WTC11 (cell line): ENCODE measurements at regions not wholly inside any gene's neighbourhood (a gene's known extent, or its start where the extent isn't known, plus 50 kb on each side); places are given as distances from the start of the nearest gene placed in this dataset.

Experiments used
- ATAC-seq: fragments of 200-7000 bp; cut with Tn5 transposase; 2 replicates; pipeline ENCODE4 v1.10.0; 2021; ENCODE audit warnings: mild to moderate bottlenecking, moderate library complexity
- CTCF ChIA-PET: fragments of 300-600 bp; sonication (Branson Sonifier 250); formaldehyde crosslinking; loops from one replicate; lab custom pipeline; 2021; ENCODE audit warnings: antibody characterized with exemption; lab: Charles Lee
- POLR2A ChIA-PET: fragments of 350-600 bp; sonication (Branson Sonifier 250); formaldehyde crosslinking; loops from one replicate; lab custom pipeline; 2021; ENCODE audit warnings: antibody characterized with exemption; lab: Charles Lee
- DNase-seq: peaks from one replicate; pipeline ENCODE4 v3.0.0; 2021; ENCODE audit warnings: low spot score
- H3K27ac Mint-ChIP-seq: 2 replicates; pipeline ENCODE4 v1.8.0; 2021; ENCODE audit warnings: mixed read lengths
- H3K27me3 Mint-ChIP-seq: 2 replicates; pipeline ENCODE4 v1.8.0; 2021; ENCODE audit warnings: low read depth, mild to moderate bottlenecking, moderate library complexity, mixed read lengths
- H3K36me3 Mint-ChIP-seq: 2 replicates; pipeline ENCODE4 v1.8.0; 2021; ENCODE audit warnings: mixed read lengths
- H3K4me1 Mint-ChIP-seq: 2 replicates; pipeline ENCODE4 v1.8.0; 2022; ENCODE audit warnings: mixed read lengths
- H3K4me3 Mint-ChIP-seq: 2 replicates; pipeline ENCODE4 v1.8.0; 2021; ENCODE audit warnings: mild to moderate bottlenecking, moderate library complexity, mixed read lengths
- H3K9me3 Mint-ChIP-seq: 2 replicates; pipeline ENCODE4 v1.8.0; 2021; ENCODE audit warnings: mixed read lengths
- E2F5 ChIP-seq: sonication (generic); formaldehyde crosslinking; IDR thresholded peaks from 2 replicates; pipeline ENCODE4 v1.8.1; 2022; ENCODE audit warnings: mild to moderate bottlenecking, moderate library complexity, missing genetic modification reagents
- ELF4 ChIP-seq: sonication (generic); formaldehyde crosslinking; IDR thresholded peaks from 2 replicates; pipeline ENCODE4 v1.8.1; 2022; ENCODE audit warnings: low read depth, mild to moderate bottlenecking, moderate library complexity, missing genetic modification reagents
- FOXK1 ChIP-seq: sonication (generic); formaldehyde crosslinking; IDR thresholded peaks from 2 replicates; pipeline ENCODE4 v1.8.0; 2022; ENCODE audit warnings: mild to moderate bottlenecking, moderate library complexity, missing genetic modification reagents
- GABPB1 ChIP-seq: sonication (generic); formaldehyde crosslinking; IDR thresholded peaks from 2 replicates; pipeline ENCODE4 v1.8.1; 2023; ENCODE audit warnings: mild to moderate bottlenecking, missing genetic modification reagents
- HMGA2 ChIP-seq: fragments of 250-450 bp; sonication (Bioruptor Pico); IDR thresholded peaks from 2 replicates; pipeline ENCODE4 v1.4.0; 2021; ENCODE audit warnings: mild to moderate bottlenecking, moderate library complexity
- JUN ChIP-seq: sonication (generic); formaldehyde crosslinking; IDR thresholded peaks from 2 replicates; pipeline ENCODE4 v1.8.0; 2023; ENCODE audit warnings: mild to moderate bottlenecking, missing genetic modification reagents
- MAX ChIP-seq: sonication (generic); formaldehyde crosslinking; IDR thresholded peaks from 2 replicates; pipeline ENCODE4 v1.8.0; 2022; ENCODE audit warnings: mild to moderate bottlenecking, missing genetic modification reagents
- NR3C1 ChIP-seq: sonication (generic); formaldehyde crosslinking; conservative IDR thresholded peaks from 2 replicates; pipeline ENCODE4 v1.8.1; 2023; ENCODE audit warnings: low read depth, mild to moderate bottlenecking, missing genetic modification reagents
- PRDM15 ChIP-seq: sonication (generic); formaldehyde crosslinking; IDR thresholded peaks from 2 replicates; pipeline ENCODE4 v1.8.0; 2022; ENCODE audit warnings: missing genetic modification reagents
- RORB ChIP-seq: fragments of 250-450 bp; sonication (Bioruptor Pico); IDR thresholded peaks from 2 replicates; pipeline ENCODE4 v1.9.0; 2021; ENCODE audit warnings: mild to moderate bottlenecking
- STAT6 ChIP-seq: sonication (generic); formaldehyde crosslinking; conservative IDR thresholded peaks from 2 replicates; pipeline ENCODE4 v1.8.1; 2023; ENCODE audit warnings: mild to moderate bottlenecking, low read depth, missing genetic modification reagents, moderate library complexity
- TEAD1 ChIP-seq: sonication (generic); formaldehyde crosslinking; IDR thresholded peaks from 2 replicates; pipeline ENCODE4 v1.8.0; 2022; ENCODE audit warnings: mild to moderate bottlenecking, missing genetic modification reagents
- TEAD4 ChIP-seq: sonication (generic); formaldehyde crosslinking; IDR thresholded peaks from 2 replicates; pipeline ENCODE4 v1.8.0; 2022; ENCODE audit warnings: mild to moderate bottlenecking, missing genetic modification reagents
- ZBTB43 ChIP-seq: sonication (generic); formaldehyde crosslinking; IDR thresholded peaks from 2 replicates; pipeline ENCODE4 v1.8.1; 2023; ENCODE audit warnings: mild to moderate bottlenecking, missing genetic modification reagents
- ZNF138 ChIP-seq: sonication (generic); formaldehyde crosslinking; conservative IDR thresholded peaks from 2 replicates; pipeline ENCODE4 v1.8.1; 2022; ENCODE audit warnings: mild to moderate bottlenecking, moderate library complexity, missing genetic modification reagents
- ZNF232 ChIP-seq: sonication (generic); formaldehyde crosslinking; IDR thresholded peaks from 2 replicates; pipeline ENCODE4 v1.8.0; 2022; ENCODE audit warnings: mild to moderate bottlenecking, missing genetic modification reagents
- ZNF263 ChIP-seq: sonication (generic); formaldehyde crosslinking; IDR thresholded peaks from 2 replicates; pipeline ENCODE4 v1.8.1; 2022; ENCODE audit warnings: low read depth, mild to moderate bottlenecking, moderate library complexity, missing genetic modification reagents
- ZNF281 ChIP-seq: sonication (generic); formaldehyde crosslinking; IDR thresholded peaks from 2 replicates; pipeline ENCODE4 v1.8.0; 2023; ENCODE audit warnings: mild to moderate bottlenecking, missing genetic modification reagents
- TF ChIP-seq, protein P1 (sequence below): sonication (generic); formaldehyde crosslinking; IDR thresholded peaks from 2 replicates; pipeline ENCODE4 v1.8.1; 2023; ENCODE audit warnings: mild to moderate bottlenecking, missing genetic modification reagents
- TF ChIP-seq, protein P2 (sequence below): sonication (generic); formaldehyde crosslinking; IDR thresholded peaks from 2 replicates; pipeline ENCODE4 v1.8.1; 2023; ENCODE audit warnings: mild to moderate bottlenecking, missing genetic modification reagents, moderate library complexity

GRCh38 chr10:33783557-33783956 lies 449.1 kb upstream of the NRP1 start (continued):
- TF ChIP-seq ZBTB43 (CRISPR knock-in tag) (no peak), ELF4 (CRISPR knock-in tag) (no peak), STAT6 (no peak), JUN (no peak), RORB (CRISPR knock-in tag) (no peak), FOXK1 (CRISPR knock-in tag) (no peak), ZNF232 (no peak), HMGA2 (CRISPR knock-in tag) (no peak), ZNF138 (CRISPR knock-in tag) (no peak), TEAD1 (CRISPR knock-in tag) (no peak), MAX (no peak), ZNF263 (no peak), E2F5 (CRISPR knock-in tag) (no peak)
- TF ChIP-seq, protein P1, sequence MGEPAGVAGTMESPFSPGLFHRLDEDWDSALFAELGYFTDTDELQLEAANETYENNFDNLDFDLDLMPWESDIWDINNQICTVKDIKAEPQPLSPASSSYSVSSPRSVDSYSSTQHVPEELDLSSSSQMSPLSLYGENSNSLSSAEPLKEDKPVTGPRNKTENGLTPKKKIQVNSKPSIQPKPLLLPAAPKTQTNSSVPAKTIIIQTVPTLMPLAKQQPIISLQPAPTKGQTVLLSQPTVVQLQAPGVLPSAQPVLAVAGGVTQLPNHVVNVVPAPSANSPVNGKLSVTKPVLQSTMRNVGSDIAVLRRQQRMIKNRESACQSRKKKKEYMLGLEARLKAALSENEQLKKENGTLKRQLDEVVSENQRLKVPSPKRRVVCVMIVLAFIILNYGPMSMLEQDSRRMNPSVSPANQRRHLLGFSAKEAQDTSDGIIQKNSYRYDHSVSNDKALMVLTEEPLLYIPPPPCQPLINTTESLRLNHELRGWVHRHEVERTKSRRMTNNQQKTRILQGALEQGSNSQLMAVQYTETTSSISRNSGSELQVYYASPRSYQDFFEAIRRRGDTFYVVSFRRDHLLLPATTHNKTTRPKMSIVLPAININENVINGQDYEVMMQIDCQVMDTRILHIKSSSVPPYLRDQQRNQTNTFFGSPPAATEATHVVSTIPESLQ (CRISPR knock-in tag): no peak

DNA sequence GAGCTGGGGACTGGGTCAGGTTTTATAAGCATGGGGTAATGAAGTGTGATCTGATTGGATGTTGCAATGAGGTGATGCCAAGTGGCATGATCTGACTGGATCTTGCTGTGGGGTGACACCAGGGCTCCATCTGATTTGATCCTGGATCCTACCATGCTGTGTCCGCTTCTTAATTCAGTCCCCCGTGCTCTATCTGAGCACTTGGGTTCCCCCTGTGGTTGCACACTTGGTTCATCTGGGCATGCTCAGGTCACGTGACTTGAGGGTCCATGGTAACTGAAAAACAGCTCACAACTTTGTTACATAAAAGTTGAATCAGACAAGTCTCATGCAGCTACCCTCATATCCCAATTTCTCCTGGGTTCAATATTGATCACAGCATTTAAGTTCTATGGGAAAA lies 448.6 kb upstream of the NRP1 start:
- Mint-ChIP-seq H3K9me3 (peaks cover 20% of the 10 kb centered on the region), H3K36me3 (no peaks in the 10 kb centered on the region), H3K27me3 (peaks cover 2% of the 10 kb centered on the region; the same call in 1 of the 2 replicates), H3K27ac (no peak overlapping the region), H3K4me1 (no peaks in the 10 kb centered on the region), H3K4me3 (no peak overlapping the region)
- DNase-seq (no peak), ATAC-seq (no peak)
- CTCF ChIA-PET: no interaction called here
- POLR2A ChIA-PET: no interaction called here
- no peak for TF ChIP-seq PRDM15 (CRISPR knock-in tag)
- TF ChIP-seq ZNF281 (CRISPR knock-in tag): no peak
- TF ChIP-seq, protein P2, sequence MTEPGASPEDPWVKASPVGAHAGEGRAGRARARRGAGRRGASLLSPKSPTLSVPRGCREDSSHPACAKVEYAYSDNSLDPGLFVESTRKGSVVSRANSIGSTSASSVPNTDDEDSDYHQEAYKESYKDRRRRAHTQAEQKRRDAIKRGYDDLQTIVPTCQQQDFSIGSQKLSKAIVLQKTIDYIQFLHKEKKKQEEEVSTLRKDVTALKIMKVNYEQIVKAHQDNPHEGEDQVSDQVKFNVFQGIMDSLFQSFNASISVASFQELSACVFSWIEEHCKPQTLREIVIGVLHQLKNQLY (CRISPR knock-in tag): no peak
- TF ChIP-seq JUN: no peak
- no peak for TF ChIP-seq ZNF263
- TF ChIP-seq GABPB1 (CRISPR knock-in tag): no peak
- no peak for TF ChIP-seq MAX
- TF ChIP-seq ELF4 (CRISPR knock-in tag): no peak
- no peak for TF ChIP-seq NR3C1 (CRISPR knock-in tag)
- TF ChIP-seq TEAD4 (CRISPR knock-in tag): no peak
